Ascending aorta (tissue), 2 donors: ENCODE measurements at regions not wholly inside any gene's neighbourhood (a gene's known extent, or its start where the extent isn't known, plus 50 kb on each side); places are given as distances from the start of the nearest gene placed in this dataset.

Experiments used
- DNase-seq, 2 donors: peaks; one replicate each; pipeline ENCODE4 v3.0.0-alpha.2; 2019; ENCODE audit warnings: low spot score in 2 of 2
- H3K27ac ChIP-seq, 2 donors: fragments of 200-600 bp; sonication (generic); one replicate each; pipeline ENCODE4 v1.5.1; 2016 to 2017; ENCODE audit warnings: mild to moderate bottlenecking in 1 of 2
- H3K27me3 ChIP-seq: fragments of 200-600 bp; sonication (generic); one replicate; pipeline ENCODE4 v1.5.1; 2017
- H3K36me3 ChIP-seq, 2 donors: fragments of 200-600 bp; sonication (generic); one replicate each; pipeline ENCODE4 v1.5.1; 2016
- H3K4me1 ChIP-seq, 2 donors: fragments of 200-600 bp; sonication (generic); one replicate each; pipeline ENCODE4 v1.5.1; 2016 to 2017; ENCODE audit warnings: mild to moderate bottlenecking in 1 of 2
- H3K4me3 ChIP-seq, 2 donors: fragments of 200-600 bp; sonication (generic); one replicate each; pipeline ENCODE4 v1.5.1; 2016 to 2017; ENCODE audit warnings: mild to moderate bottlenecking in 1 of 2
- H3K9me3 ChIP-seq, 2 donors: fragments of 200-600 bp; sonication (generic); one replicate each; pipeline ENCODE4 v1.5.1; 2016
- intact Hi-C: fragments of 100-400 bp; cut with DNase I; formaldehyde crosslinking; loops from one replicate; pipeline ENCODE4 v1.15.1; 2023
- TF ChIP-seq, protein P1 (sequence below), 3 experiments: fragments of 200-600 bp in 2 of 3; fragments of 450-650 bp in 1 of 3; sonication (generic) in 2 of 3; IDR thresholded peaks; one replicate each; pipeline ENCODE4 v1.5.1; 2016 to 2019; ENCODE audit warnings: antibody characterized with exemption in 3 of 3, mild to moderate bottlenecking in 1 of 3, moderate library complexity in 1 of 3

DNA sequence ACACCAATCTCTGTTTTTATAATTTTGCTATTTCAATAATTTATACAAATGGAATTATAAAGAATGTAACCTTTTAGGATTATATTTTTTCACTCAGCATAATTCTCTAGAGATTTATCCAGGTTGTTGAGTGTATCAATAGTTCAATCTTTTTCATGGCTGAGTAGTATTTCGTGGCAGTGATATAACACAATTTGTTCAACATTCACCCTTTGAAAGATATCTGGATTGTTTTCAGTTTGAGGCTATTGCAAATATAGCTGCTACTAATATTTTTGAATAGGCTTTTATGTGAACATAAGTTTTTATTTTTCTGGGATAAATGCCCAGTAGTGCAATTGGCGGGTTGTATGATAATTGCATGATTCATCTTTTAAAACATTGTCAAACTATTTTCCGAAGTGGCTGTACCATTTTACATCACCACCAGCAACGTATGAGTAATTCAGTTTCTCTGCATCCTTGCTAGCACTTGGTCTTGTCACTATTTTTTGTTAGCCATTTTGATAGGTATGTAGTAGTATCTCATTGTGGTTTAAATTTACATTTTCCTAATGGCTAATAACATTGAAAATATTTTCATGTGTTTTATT lies 55.6 kb upstream of the ABCD3 start:
- Histone ChIP-seq H3K9me3 (peaks cover 0 to 6% of the 10 kb centered on the region in 2 donors), H3K36me3 (no peaks in the 10 kb centered on the region), H3K27me3 (no peaks in the 10 kb centered on the region), H3K4me3 (no peak overlapping the region), H3K4me1 (no peaks in the 10 kb centered on the region), H3K27ac (no peak overlapping the region)
- intact Hi-C loops, result no loop called here
- TF ChIP-seq, protein P1, sequence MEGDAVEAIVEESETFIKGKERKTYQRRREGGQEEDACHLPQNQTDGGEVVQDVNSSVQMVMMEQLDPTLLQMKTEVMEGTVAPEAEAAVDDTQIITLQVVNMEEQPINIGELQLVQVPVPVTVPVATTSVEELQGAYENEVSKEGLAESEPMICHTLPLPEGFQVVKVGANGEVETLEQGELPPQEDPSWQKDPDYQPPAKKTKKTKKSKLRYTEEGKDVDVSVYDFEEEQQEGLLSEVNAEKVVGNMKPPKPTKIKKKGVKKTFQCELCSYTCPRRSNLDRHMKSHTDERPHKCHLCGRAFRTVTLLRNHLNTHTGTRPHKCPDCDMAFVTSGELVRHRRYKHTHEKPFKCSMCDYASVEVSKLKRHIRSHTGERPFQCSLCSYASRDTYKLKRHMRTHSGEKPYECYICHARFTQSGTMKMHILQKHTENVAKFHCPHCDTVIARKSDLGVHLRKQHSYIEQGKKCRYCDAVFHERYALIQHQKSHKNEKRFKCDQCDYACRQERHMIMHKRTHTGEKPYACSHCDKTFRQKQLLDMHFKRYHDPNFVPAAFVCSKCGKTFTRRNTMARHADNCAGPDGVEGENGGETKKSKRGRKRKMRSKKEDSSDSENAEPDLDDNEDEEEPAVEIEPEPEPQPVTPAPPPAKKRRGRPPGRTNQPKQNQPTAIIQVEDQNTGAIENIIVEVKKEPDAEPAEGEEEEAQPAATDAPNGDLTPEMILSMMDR (IDR thresholded peaks at IDR 0.05), result no peak
- no peak for DNase-seq

DNA sequence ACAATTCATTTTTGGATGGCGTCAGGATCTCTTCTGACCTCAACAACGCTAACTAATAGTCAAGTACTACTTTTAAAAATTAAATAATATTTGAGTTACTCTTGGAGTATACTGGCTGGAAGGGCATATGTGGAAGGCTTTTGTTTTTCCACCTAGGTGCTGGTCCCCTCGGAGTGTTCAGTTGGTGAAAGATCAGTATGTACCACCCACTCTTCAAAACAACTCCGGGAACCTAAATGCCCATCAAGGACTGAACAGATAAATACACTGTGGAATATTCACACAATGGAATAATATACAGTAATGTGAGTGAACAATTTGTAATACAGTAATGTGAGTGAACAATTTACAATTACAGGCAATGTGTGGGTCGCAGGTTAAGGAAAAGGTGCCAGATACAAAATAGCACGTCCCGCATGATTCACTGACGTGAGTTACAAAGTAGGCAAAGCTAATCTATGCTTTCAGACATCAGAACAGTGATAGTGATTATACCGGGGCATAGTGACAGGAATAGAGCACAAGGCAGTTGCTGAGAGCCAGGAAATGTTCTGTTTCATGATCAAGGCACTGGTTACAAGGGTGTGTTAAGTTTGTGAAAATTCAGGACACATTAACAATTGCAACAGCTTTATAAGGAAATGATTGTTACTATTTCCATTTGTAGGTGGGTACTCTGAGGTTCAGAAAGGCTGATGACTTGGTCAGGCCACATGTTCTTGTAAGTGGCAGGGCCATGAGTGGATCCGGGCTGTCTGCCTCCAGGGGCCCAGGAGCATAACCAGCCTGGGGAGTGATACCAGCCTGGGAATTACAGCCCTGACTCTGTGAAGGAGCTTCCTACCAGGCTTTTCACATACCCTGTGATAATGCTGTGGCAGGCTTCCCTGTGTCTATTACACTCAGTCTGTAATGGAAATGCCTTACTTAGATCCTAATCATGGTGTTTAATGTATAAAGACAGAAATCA lies 59.3 kb upstream of the ABCD3 start:
- intact Hi-C loops, result no loop called here
- no peaks in the 10 kb centered on the region for H3K27me3 ChIP-seq
- H3K4me1 ChIP-seq, result no peaks in the 10 kb centered on the region
- peaks cover 0 to 6% of the 10 kb centered on the region in 2 donors for H3K9me3 ChIP-seq
- H3K36me3 ChIP-seq, result no peaks in the 10 kb centered on the region
- TF ChIP-seq, protein P1 (IDR thresholded peaks at IDR 0.05), result no peak
- H3K27ac ChIP-seq, result no peak overlapping the region
- DNase-seq, result no peak
- H3K4me3 ChIP-seq, result no peak overlapping the region

DNA sequence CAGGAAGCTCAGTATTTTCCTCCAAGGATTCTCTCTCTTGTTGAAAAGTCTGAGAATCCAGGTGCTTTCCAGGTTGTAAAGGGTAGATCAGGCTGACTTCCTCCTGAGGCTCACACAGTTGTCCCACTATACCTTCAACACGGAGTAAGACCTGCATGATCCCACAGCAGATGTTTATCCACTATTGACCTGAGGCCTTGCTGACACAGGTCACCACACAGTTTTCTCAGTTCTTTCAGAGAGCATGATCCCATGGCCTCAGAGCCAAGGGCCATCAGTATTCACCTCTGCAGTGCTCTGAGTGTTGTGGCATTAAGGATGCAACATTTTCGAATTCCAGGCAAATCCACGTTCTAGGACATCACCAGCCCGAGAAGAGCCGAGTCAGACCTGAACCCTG lies 60.5 kb upstream of the ABCD3 start:
- intact Hi-C loops, result no loop called here
- peaks cover 0 to 4% of the 10 kb centered on the region in 2 donors for H3K9me3 ChIP-seq
- no peaks in the 10 kb centered on the region for H3K36me3 ChIP-seq
- TF ChIP-seq, protein P1 (IDR thresholded peaks at IDR 0.05), result no peak
- H3K27me3 ChIP-seq, result no peaks in the 10 kb centered on the region
- H3K27ac ChIP-seq, result no peak overlapping the region
- no peak overlapping the region for H3K4me3 ChIP-seq
- no peaks in the 10 kb centered on the region for H3K4me1 ChIP-seq
- no peak for DNase-seq

DNA sequence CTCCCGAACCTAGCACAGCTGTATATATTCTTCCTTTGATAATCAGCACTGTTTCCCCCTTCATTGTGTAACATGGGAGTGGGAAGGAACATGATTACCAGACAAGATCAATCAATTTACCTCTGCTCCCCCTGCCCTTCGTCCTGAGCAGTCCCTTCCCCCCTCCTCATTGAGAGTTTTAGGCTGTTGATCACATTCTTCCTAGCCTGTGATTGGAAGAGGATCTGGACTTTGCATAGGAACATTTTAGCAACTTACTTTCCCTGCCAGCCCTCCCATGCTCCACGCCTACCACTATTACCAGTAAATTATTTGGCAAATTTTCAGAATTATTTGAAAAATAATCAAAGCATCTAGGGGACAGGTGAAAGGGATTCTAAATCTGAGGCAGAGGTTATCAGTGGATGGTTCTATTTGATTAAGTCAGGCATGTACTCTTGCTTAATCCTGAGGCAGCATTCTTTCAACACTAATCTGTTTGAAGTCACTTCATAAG lies 62.7 kb upstream of the ABCD3 start:
- no peak overlapping the region for H3K27ac ChIP-seq
- TF ChIP-seq, protein P1 (IDR thresholded peaks at IDR 0.05), result no peak

DNA sequence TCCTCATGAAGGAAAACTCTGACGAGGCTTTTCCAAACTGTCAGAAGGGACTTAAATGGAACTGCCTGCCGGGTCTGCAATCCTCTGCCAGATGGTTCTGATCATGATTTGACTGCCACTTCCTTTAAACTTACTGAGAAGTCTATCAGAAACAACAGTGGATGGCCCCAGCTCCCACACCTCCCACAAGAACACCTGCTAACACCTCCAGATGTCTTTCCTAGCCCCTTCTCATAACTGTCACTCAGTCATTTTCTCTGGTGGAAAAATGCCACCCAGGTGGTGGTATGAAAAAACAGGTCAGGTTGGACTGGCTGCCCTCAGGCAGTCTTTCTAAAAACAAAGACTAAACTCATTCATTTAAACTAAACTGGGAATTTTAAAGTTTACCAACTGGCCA lies 66.7 kb upstream of the ABCD3 start:
- no peaks in the 10 kb centered on the region for H3K27me3 ChIP-seq
- H3K4me1 ChIP-seq, result no peaks in the 10 kb centered on the region
- no peak overlapping the region for H3K27ac ChIP-seq
- intact Hi-C loops, result no loop called here
- DNase-seq, result no peak
- TF ChIP-seq, protein P1 (IDR thresholded peaks at IDR 0.05), result no peak
- no peak overlapping the region for H3K4me3 ChIP-seq
- H3K9me3 ChIP-seq, result no peaks in the 10 kb centered on the region
- no peaks in the 10 kb centered on the region for H3K36me3 ChIP-seq

More for the DNA sequence above, 62.7 kb upstream of the ABCD3 start:
- H3K4me3 ChIP-seq, result no peak overlapping the region
- H3K4me1 ChIP-seq, result no peaks in the 10 kb centered on the region
- intact Hi-C loops, result no loop called here
- H3K27me3 ChIP-seq, result no peaks in the 10 kb centered on the region
- no peaks in the 10 kb centered on the region for H3K36me3 ChIP-seq
- no peak for DNase-seq
- no peaks in the 10 kb centered on the region for H3K9me3 ChIP-seq
